ENCODE measurements at regions not wholly inside any gene's neighbourhood (a gene's known extent, or its start where the extent isn't known, plus 50 kb on each side); places are given as distances from the start of the nearest gene placed in this dataset.

DNA sequence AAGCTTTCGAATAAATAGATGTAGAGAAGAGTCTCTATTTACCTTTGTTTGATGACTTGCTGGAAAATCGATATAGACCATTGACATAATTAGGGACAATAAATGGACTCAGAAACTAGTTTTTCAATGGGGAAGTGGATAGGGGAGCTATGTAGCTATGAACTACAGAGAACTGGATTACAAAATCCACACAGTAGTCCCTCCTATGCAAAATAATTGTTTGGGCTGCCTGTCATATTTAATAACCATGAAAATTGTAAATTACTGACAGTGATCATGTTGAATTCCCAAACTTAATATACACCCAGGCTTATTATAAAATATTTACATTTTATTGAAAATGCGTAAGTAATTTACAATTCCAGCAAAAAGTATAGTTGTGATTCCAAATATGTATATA, 333.1 kb upstream of the FAM241A start:
- ChIA-PET POLR2A (no interaction called here), CTCF (interaction anchor here (1.0 to 2.1 kb wide), 3 partner anchors 14 to 26 kb away, joined by 3 to 6 read pairs (median 5); no protein-coding TSS in a partner anchor)
- TF ChIP-seq, protein P1, sequence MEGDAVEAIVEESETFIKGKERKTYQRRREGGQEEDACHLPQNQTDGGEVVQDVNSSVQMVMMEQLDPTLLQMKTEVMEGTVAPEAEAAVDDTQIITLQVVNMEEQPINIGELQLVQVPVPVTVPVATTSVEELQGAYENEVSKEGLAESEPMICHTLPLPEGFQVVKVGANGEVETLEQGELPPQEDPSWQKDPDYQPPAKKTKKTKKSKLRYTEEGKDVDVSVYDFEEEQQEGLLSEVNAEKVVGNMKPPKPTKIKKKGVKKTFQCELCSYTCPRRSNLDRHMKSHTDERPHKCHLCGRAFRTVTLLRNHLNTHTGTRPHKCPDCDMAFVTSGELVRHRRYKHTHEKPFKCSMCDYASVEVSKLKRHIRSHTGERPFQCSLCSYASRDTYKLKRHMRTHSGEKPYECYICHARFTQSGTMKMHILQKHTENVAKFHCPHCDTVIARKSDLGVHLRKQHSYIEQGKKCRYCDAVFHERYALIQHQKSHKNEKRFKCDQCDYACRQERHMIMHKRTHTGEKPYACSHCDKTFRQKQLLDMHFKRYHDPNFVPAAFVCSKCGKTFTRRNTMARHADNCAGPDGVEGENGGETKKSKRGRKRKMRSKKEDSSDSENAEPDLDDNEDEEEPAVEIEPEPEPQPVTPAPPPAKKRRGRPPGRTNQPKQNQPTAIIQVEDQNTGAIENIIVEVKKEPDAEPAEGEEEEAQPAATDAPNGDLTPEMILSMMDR (IDR thresholded peaks at IDR 0.05; ENCODE audit: control extremely low read depth, extremely low read depth, low read depth, missing control alignments): no peak
- no peak for DNase-seq (ENCODE audit: extremely low spot score)

- ChIA-PET POLR2A (no interaction called here), CTCF (interaction anchor here (1.5 to 2.1 kb wide), 2 partner anchors 15 to 17 kb away, joined by 5 to 6 read pairs; no protein-coding TSS in a partner anchor)
- TF ChIP-seq, protein P1 (IDR thresholded peaks at IDR 0.05; ENCODE audit: control extremely low read depth, extremely low read depth, low read depth, missing control alignments): no peak
- no peak for DNase-seq (ENCODE audit: extremely low spot score)
These were observed 332.5 kb upstream of the FAM241A start for GRCh38 chr4:111812760-111813159.

DNA sequence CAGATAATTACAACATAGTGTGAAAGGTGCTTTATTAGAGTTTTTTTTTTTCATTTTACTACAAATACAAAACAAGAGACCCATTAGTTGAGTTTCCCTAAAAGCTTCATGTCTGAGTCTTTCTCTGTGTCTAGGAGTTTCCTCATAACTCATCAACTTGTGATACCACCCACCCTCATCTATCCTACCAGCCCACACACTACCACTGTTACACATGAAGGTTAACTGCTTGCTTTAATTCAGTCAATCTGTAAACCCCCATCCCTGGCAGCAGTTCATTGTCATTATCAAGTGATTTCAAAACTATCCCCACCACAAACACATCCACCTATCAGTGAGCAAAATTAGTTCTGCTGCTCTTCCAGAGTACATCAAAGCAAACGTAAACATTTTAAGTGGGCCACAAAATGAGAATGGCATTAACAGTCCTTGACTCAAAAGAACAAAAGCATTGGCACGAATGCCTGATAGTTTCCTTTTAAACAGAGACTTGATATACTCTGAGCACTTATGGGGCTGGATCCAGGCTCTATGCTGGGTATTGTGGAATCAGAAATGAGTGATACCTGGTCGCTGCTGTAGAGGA, 331.6 kb upstream of the FAM241A start:
- CTCF ChIA-PET: interaction anchor here (2.1 kb wide), 1 partner anchor 18 kb away, joined by 6 read pairs; no protein-coding TSS in a partner anchor
- TF ChIP-seq, protein P1 (IDR thresholded peaks at IDR 0.05; ENCODE audit: control extremely low read depth, extremely low read depth, low read depth, missing control alignments): no peak

GRCh38 chr4:111814961-111815360, 330.3 kb upstream of the FAM241A start:
- POLR2A ChIA-PET: no interaction called here
- CTCF ChIA-PET: no interaction called here

More for the DNA sequence above, 331.6 kb upstream of the FAM241A start:
- no peak for DNase-seq (ENCODE audit: extremely low spot score)
- POLR2A ChIA-PET: no interaction called here

GRCh38 chr4:111821342-111821741, 323.9 kb upstream of the FAM241A start:
- DNase-seq (ENCODE audit: extremely low spot score): no peak
- ChIA-PET CTCF (interaction anchor here (0.6 to 1.8 kb wide), 2 partner anchors 13 to 33 kb away, joined by 3 to 4 read pairs; no protein-coding TSS in a partner anchor), POLR2A (no interaction called here)
- TF ChIP-seq, protein P1 (IDR thresholded peaks at IDR 0.05; ENCODE audit: control extremely low read depth, extremely low read depth, low read depth, missing control alignments): no peak

More at GRCh38 chr4:111814961-111815360, 330.3 kb upstream of the FAM241A start:
- TF ChIP-seq, protein P1 (IDR thresholded peaks at IDR 0.05; ENCODE audit: control extremely low read depth, extremely low read depth, low read depth, missing control alignments): no peak
- no peak for DNase-seq (ENCODE audit: extremely low spot score)

GRCh38 chr4:111836601-111837000, 308.7 kb upstream of the FAM241A start:
- TF ChIP-seq, protein P1 (IDR thresholded peaks at IDR 0.05; ENCODE audit: control extremely low read depth, extremely low read depth, low read depth, missing control alignments): no peak
- DNase-seq (ENCODE audit: extremely low spot score): no peak
- POLR2A ChIA-PET: no interaction called here
- CTCF ChIA-PET: no interaction called here
